ENCODE measurements at regions not wholly inside any gene's neighbourhood (a gene's known extent, or its start where the extent isn't known, plus 50 kb on each side); places are given as distances from the start of the nearest gene placed in this dataset.
"Not testable (repeated sequence)": the region's sequence is repeated elsewhere in the genome, so short reads cannot be mapped to it uniquely, and the experiment has no call there.

DNA sequence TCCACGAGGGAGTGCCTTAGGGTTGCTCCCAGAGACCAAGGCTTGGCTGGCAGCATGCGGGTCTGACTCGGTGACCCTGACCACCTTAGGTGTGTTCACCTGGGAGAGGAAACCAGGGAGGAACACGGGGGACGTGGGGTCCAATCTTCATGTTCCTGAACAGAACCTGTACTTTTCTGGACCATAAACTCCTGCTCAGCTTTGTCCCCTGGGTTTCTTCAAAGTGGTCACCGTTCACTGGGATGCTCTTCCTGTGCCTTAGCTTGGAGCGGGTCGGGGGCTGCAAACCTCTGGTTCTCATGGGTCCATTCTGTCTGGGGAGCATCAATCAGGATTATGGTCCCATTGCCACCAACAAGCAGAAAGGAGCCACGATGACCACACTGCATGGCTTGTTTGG is 333.5 kb downstream of the QKI start:
- H3K27ac ChIP-seq (ENCODE audit: low read length), result no peak overlapping the region
- TF ChIP-seq EZH2 (IDR thresholded peaks at IDR 0.05; ENCODE audit: borderline replicate concordance, insufficient read depth, low read length, poor library complexity, severe bottlenecking), result no peak
- no peak for TF ChIP-seq RAD21 (conservative IDR thresholded peaks at IDR 0.05)
- no peak for TF ChIP-seq POLR2AphosphoS5 (IDR thresholded peaks at IDR 0.05)
- TF ChIP-seq, protein P1, sequence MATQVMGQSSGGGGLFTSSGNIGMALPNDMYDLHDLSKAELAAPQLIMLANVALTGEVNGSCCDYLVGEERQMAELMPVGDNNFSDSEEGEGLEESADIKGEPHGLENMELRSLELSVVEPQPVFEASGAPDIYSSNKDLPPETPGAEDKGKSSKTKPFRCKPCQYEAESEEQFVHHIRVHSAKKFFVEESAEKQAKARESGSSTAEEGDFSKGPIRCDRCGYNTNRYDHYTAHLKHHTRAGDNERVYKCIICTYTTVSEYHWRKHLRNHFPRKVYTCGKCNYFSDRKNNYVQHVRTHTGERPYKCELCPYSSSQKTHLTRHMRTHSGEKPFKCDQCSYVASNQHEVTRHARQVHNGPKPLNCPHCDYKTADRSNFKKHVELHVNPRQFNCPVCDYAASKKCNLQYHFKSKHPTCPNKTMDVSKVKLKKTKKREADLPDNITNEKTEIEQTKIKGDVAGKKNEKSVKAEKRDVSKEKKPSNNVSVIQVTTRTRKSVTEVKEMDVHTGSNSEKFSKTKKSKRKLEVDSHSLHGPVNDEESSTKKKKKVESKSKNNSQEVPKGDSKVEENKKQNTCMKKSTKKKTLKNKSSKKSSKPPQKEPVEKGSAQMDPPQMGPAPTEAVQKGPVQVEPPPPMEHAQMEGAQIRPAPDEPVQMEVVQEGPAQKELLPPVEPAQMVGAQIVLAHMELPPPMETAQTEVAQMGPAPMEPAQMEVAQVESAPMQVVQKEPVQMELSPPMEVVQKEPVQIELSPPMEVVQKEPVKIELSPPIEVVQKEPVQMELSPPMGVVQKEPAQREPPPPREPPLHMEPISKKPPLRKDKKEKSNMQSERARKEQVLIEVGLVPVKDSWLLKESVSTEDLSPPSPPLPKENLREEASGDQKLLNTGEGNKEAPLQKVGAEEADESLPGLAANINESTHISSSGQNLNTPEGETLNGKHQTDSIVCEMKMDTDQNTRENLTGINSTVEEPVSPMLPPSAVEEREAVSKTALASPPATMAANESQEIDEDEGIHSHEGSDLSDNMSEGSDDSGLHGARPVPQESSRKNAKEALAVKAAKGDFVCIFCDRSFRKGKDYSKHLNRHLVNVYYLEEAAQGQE (IDR thresholded peaks at IDR 0.05; ENCODE audit: borderline replicate concordance), result no peak
- TF ChIP-seq SMC3 (conservative IDR thresholded peaks at IDR 0.05; ENCODE audit: poor library complexity), result no peak
- no peak for TF ChIP-seq TAF1 (IDR thresholded peaks at IDR 0.05; ENCODE audit: low read depth)
- TF ChIP-seq, protein P2, sequence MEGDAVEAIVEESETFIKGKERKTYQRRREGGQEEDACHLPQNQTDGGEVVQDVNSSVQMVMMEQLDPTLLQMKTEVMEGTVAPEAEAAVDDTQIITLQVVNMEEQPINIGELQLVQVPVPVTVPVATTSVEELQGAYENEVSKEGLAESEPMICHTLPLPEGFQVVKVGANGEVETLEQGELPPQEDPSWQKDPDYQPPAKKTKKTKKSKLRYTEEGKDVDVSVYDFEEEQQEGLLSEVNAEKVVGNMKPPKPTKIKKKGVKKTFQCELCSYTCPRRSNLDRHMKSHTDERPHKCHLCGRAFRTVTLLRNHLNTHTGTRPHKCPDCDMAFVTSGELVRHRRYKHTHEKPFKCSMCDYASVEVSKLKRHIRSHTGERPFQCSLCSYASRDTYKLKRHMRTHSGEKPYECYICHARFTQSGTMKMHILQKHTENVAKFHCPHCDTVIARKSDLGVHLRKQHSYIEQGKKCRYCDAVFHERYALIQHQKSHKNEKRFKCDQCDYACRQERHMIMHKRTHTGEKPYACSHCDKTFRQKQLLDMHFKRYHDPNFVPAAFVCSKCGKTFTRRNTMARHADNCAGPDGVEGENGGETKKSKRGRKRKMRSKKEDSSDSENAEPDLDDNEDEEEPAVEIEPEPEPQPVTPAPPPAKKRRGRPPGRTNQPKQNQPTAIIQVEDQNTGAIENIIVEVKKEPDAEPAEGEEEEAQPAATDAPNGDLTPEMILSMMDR (IDR thresholded peaks at IDR 0.05; ENCODE audit: poor library complexity, severe bottlenecking), result no peak
- no peak for TF ChIP-seq MXI1 (conservative IDR thresholded peaks at IDR 0.05; ENCODE audit: poor library complexity, severe bottlenecking)
- H3K27me3 ChIP-seq (ENCODE audit: insufficient read depth, low read depth, low read length), result no peaks in the 10 kb centered on the region
- no peaks in the 10 kb centered on the region for H4K20me1 ChIP-seq (ENCODE audit: insufficient read depth)
- no peaks in the 10 kb centered on the region for H3K9me2 ChIP-seq (ENCODE audit: insufficient read depth, low read length)
- no peak overlapping the region for H3K4me2 ChIP-seq (ENCODE audit: low read length)
- no peak overlapping the region for H2AFZ ChIP-seq (ENCODE audit: low read depth, low read length)
- H3K9me3 ChIP-seq (ENCODE audit: low read length), result no peaks in the 10 kb centered on the region
- H3K9ac ChIP-seq (ENCODE audit: low read length), result no peak overlapping the region
- H3K36me3 ChIP-seq (ENCODE audit: insufficient read depth, low read length), result no peaks in the 10 kb centered on the region
- H3F3A ChIP-seq (ENCODE audit: insufficient read depth, low read length, poor library complexity, severe bottlenecking), result no peaks in the 10 kb centered on the region
- no peak overlapping the region for H3K4me3 ChIP-seq (ENCODE audit: low read length)
- H3K79me2 ChIP-seq (replicated peaks; ENCODE audit: insufficient read depth, low read length), result no peaks in the 10 kb centered on the region

DNA sequence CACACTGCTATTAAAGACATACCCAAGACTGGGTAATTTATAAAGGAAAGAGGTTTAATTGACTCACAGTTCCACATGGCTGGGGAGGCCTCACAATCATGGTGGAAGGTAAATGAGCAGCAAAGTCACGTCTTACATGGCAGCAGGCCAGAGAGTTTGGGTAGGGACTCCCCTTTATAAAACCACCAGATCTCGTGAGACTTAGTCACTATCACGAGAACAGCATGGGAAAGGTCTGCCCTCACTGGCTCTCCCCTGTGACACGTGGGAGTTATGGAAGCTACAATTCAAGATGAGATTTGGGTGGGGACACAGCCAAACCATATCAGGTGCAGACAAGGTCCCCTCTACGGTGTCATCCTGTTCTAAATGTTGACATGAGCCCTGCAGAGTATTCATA is 332.5 kb downstream of the QKI start:
- H3F3A ChIP-seq (ENCODE audit: insufficient read depth, low read length, poor library complexity, severe bottlenecking); H3K27ac ChIP-seq (ENCODE audit: low read length); H3K4me3 ChIP-seq (ENCODE audit: low read length); H3K9me3 ChIP-seq (ENCODE audit: low read length); H3K4me2 ChIP-seq (ENCODE audit: low read length); H3K79me2 ChIP-seq (replicated peaks; ENCODE audit: insufficient read depth, low read length); H3K9me2 ChIP-seq (ENCODE audit: insufficient read depth, low read length); H3K9ac ChIP-seq (ENCODE audit: low read length); H4K20me1 ChIP-seq (ENCODE audit: insufficient read depth); H3K27me3 ChIP-seq (ENCODE audit: insufficient read depth, low read depth, low read length); H2AFZ ChIP-seq (ENCODE audit: low read depth, low read length); H3K36me3 ChIP-seq (ENCODE audit: insufficient read depth, low read length): not testable (repeated sequence)

DNA sequence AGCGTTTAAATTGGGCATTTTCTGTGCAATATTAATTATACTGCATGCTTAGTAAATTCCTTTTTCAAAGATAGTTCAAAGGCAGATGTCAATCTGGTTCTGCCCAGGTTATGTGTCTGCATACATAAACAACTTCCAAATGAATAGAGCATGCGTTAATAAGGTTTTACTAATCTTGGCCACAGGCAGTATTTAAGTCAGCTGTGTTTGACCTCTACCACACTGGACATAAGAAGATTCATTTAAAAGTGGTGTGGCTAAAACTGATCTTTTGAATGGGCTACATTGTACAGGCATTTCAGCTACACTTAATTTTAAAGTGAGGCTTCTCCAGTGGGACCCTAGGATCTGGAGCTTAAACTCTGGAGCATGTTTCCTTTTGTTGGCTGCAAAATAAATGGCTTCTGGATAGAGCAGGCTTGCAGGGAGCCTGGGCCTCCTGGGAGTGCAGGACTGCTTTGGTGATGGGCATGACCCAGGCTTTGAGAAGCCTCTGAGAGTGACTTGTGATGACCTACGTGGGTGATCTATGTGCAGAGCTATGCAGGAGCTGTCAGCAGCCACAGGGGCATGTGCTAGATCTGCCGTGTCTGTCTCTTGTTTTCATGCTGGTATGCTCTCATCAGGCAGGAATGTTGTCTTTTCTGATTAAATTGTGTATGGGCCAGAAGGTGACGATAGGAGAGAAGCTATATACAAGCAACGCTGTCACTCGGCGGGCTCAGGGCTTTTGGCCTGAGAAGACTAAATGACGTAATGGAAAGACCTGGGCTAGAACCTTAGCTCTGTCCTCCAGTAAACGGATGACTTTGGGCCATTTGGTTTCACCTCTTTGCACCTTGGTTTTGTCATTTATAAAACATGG is 331.2 kb downstream of the QKI start:
- no peak overlapping the region for H3K27ac ChIP-seq (ENCODE audit: low read length)
- H3K4me2 ChIP-seq (ENCODE audit: low read length), result no peak overlapping the region
- H3K9me3 ChIP-seq (ENCODE audit: low read length), result no peaks in the 10 kb centered on the region
- TF ChIP-seq POLR2AphosphoS5 (IDR thresholded peaks at IDR 0.05) (no peak), MXI1 (conservative IDR thresholded peaks at IDR 0.05; ENCODE audit: poor library complexity, severe bottlenecking) (no peak), RAD21 (conservative IDR thresholded peaks at IDR 0.05) (no peak), SMC3 (conservative IDR thresholded peaks at IDR 0.05; ENCODE audit: poor library complexity) (no peak)
- TF ChIP-seq, protein P2 (IDR thresholded peaks at IDR 0.05; ENCODE audit: poor library complexity, severe bottlenecking), result no peak
- no peaks in the 10 kb centered on the region for H3K27me3 ChIP-seq (ENCODE audit: insufficient read depth, low read depth, low read length)
- H3K36me3 ChIP-seq (ENCODE audit: insufficient read depth, low read length), result no peaks in the 10 kb centered on the region
- H3K4me3 ChIP-seq (ENCODE audit: low read length), result no peak overlapping the region
- no peak overlapping the region for H2AFZ ChIP-seq (ENCODE audit: low read depth, low read length)
- no peaks in the 10 kb centered on the region for H4K20me1 ChIP-seq (ENCODE audit: insufficient read depth)
- no peak overlapping the region for H3K9ac ChIP-seq (ENCODE audit: low read length)
- H3F3A ChIP-seq (ENCODE audit: insufficient read depth, low read length, poor library complexity, severe bottlenecking), result no peaks in the 10 kb centered on the region
- no peaks in the 10 kb centered on the region for H3K79me2 ChIP-seq (replicated peaks; ENCODE audit: insufficient read depth, low read length)
- H3K9me2 ChIP-seq (ENCODE audit: insufficient read depth, low read length), result no peaks in the 10 kb centered on the region

Data from neural cell (in vitro differentiated cells).